Calu3 (cell line): ENCODE measurements at regions not wholly inside any gene's neighbourhood (a gene's known extent, or its start where the extent isn't known, plus 50 kb on each side); places are given as distances from the start of the nearest gene placed in this dataset.

ENCODE experiments used
- BruUV-seq: library from RNA; stranded (reverse); fragments of 400-500 nt; replicated peaks from 2 replicates; lab custom pipeline; 2021; lab: Mats Ljungman, UMichigan
- CTCF ChIA-PET: fragments of 300-600 bp; sonication (Branson Sonifier 250); formaldehyde crosslinking; loops from one replicate; lab custom pipeline; 2022; ENCODE audit warnings: antibody characterized with exemption; lab: Charles Lee
- DNase-seq: peaks from one replicate; pipeline ENCODE4 v3.0.0; 2022
- H3K27ac Mint-ChIP-seq: one replicate; pipeline ENCODE4 v1.8.0; 2022; ENCODE audit warnings: mixed read lengths; ENCODE audit not compliant: unreplicated experiment
- H3K27me3 Mint-ChIP-seq: one replicate; pipeline ENCODE4 v1.8.0; 2022; ENCODE audit warnings: mixed read lengths; ENCODE audit not compliant: unreplicated experiment
- H3K36me3 Mint-ChIP-seq: one replicate; pipeline ENCODE4 v1.8.0; 2022; ENCODE audit warnings: mild to moderate bottlenecking, moderate library complexity, mixed read lengths; ENCODE audit not compliant: insufficient read depth, unreplicated experiment
- H3K4me1 Mint-ChIP-seq: one replicate; pipeline ENCODE4 v1.8.0; 2022; ENCODE audit warnings: mild to moderate bottlenecking, low read depth, mixed read lengths; ENCODE audit not compliant: unreplicated experiment
- H3K4me3 Mint-ChIP-seq: one replicate; pipeline ENCODE4 v1.8.0; 2022; ENCODE audit warnings: mild to moderate bottlenecking, low read depth, moderate library complexity, mixed read lengths; ENCODE audit not compliant: unreplicated experiment
- H3K9me3 Mint-ChIP-seq: one replicate; pipeline ENCODE4 v1.8.0; 2022; ENCODE audit warnings: low read depth, mixed read lengths; ENCODE audit not compliant: unreplicated experiment
- CTCF ChIP-seq: fragments of 200-600 bp; IDR thresholded peaks from one replicate; pipeline ENCODE4 v1.8.0; 2022; ENCODE audit warnings: antibody characterized with exemption; ENCODE audit not compliant: unreplicated experiment
- intact Hi-C: fragments of 100-400 bp; cut with micrococcal nuclease; formaldehyde crosslinking; loops from one replicate; pipeline ENCODE4 v1.10.0; 2022; ENCODE audit not compliant: unreplicated experiment

GRCh38 chr2:19554520-19554919, 196.1 kb upstream of the OSR1 start:
- BruUV-seq, result no TSS peak
- CTCF ChIA-PET, result no interaction called here
- Mint-ChIP-seq H3K9me3 (peaks cover 3% of the 10 kb centered on the region), H3K36me3 (no peaks in the 10 kb centered on the region), H3K27me3 (peaks cover 14% of the 10 kb centered on the region), H3K4me1 (no peaks in the 10 kb centered on the region), H3K27ac (no peak overlapping the region), H3K4me3 (no peak overlapping the region)
- TF ChIP-seq CTCF, result no peak
- DNase-seq, result no peak
- intact Hi-C loops, result no loop called here

- intact Hi-C loops, result no loop called here
- no peaks in the 10 kb centered on the region for H3K36me3 Mint-ChIP-seq
- H3K27ac Mint-ChIP-seq, result no peak overlapping the region
- H3K27me3 Mint-ChIP-seq, result peaks cover 14% of the 10 kb centered on the region
- H3K9me3 Mint-ChIP-seq, result peaks cover 3% of the 10 kb centered on the region
- no peak for DNase-seq
- BruUV-seq, result no TSS peak
- TF ChIP-seq CTCF, result no peak
- no peaks in the 10 kb centered on the region for H3K4me1 Mint-ChIP-seq
- no peak overlapping the region for H3K4me3 Mint-ChIP-seq
- CTCF ChIA-PET, result interaction anchor here (0.7 kb wide), 1 partner anchor 10 kb away, joined by 6 read pairs; no protein-coding TSS in a partner anchor
These were observed 193.8 kb upstream of the OSR1 start for GRCh38 chr2:19552270-19552669.

GRCh38 chr2:19550750-19551149, 192.3 kb upstream of the OSR1 start:
- CTCF ChIA-PET, result no interaction called here
- TF ChIP-seq CTCF, result no peak
- Mint-ChIP-seq H3K9me3 (peaks cover 3% of the 10 kb centered on the region), H3K4me3 (no peak overlapping the region), H3K27ac (no peak overlapping the region), H3K36me3 (no peaks in the 10 kb centered on the region), H3K27me3 (peaks cover 14% of the 10 kb centered on the region), H3K4me1 (no peaks in the 10 kb centered on the region)
- intact Hi-C loops, result no loop called here
- BruUV-seq, result no TSS peak
- no peak for DNase-seq

- no peak overlapping the region for H3K4me3 Mint-ChIP-seq
- CTCF ChIA-PET, result no interaction called here
- TF ChIP-seq CTCF, result no peak
- BruUV-seq, result no TSS peak
- H3K36me3 Mint-ChIP-seq, result no peaks in the 10 kb centered on the region
- H3K27me3 Mint-ChIP-seq, result peaks cover 14% of the 10 kb centered on the region
- peaks cover 5% of the 10 kb centered on the region for H3K9me3 Mint-ChIP-seq
- DNase-seq, result no peak
- intact Hi-C loops, result no loop called here
- H3K27ac Mint-ChIP-seq, result no peak overlapping the region
- H3K4me1 Mint-ChIP-seq, result no peaks in the 10 kb centered on the region
These were observed 191.4 kb upstream of the OSR1 start for GRCh38 chr2:19549821-19550220.
